GM10847 (cell line): ENCODE measurements at regions not wholly inside any gene's neighbourhood (a gene's known extent, or its start where the extent isn't known, plus 50 kb on each side); places are given as distances from the start of the nearest gene placed in this dataset.

Source experiments
- POLR2A ChIP-seq: IDR thresholded peaks from 2 replicates; pipeline ENCODE4 v1.6.1; 2011; ENCODE audit not compliant: insufficient read length; ENCODE audit errors: extremely low read depth

- no peak for TF ChIP-seq POLR2A
Measured at GRCh38 chr2:8394569-8395359, 287.1 kb upstream of the ID2 start.

GRCh38 chr2:8395718-8396117, 286.1 kb upstream of the ID2 start:
- TF ChIP-seq POLR2A: no peak

- no peak for TF ChIP-seq POLR2A
Measured at GRCh38 chr2:8398040-8398668, 283.7 kb upstream of the ID2 start.

- no peak for TF ChIP-seq POLR2A
Measured at GRCh38 chr2:8399731-8400130, 282.1 kb upstream of the ID2 start.

GRCh38 chr2:8400196-8400595, 281.7 kb upstream of the ID2 start:
- TF ChIP-seq POLR2A: no peak

- TF ChIP-seq POLR2A: no peak
Measured at GRCh38 chr2:8402222-8402621, 279.6 kb upstream of the ID2 start.

GRCh38 chr2:8403876-8404275, 278.0 kb upstream of the ID2 start:
- no peak for TF ChIP-seq POLR2A

GRCh38 chr2:8405334-8405733, 276.5 kb upstream of the ID2 start:
- no peak for TF ChIP-seq POLR2A

- no peak for TF ChIP-seq POLR2A
Measured at GRCh38 chr2:8406271-8406670, 275.6 kb upstream of the ID2 start.

- TF ChIP-seq POLR2A: no peak
Measured at GRCh38 chr2:8407332-8407731, 274.5 kb upstream of the ID2 start.

GRCh38 chr2:8408560-8409460, 273.0 kb upstream of the ID2 start:
- no peak for TF ChIP-seq POLR2A

GRCh38 chr2:8409461-8410260, 272.2 kb upstream of the ID2 start:
- TF ChIP-seq POLR2A: no peak

- TF ChIP-seq POLR2A: no peak
Measured at GRCh38 chr2:8412082-8412481, 269.8 kb upstream of the ID2 start.

GRCh38 chr2:8412586-8412985, 269.3 kb upstream of the ID2 start:
- no peak for TF ChIP-seq POLR2A

GRCh38 chr2:8413589-8414135, 268.2 kb upstream of the ID2 start:
- TF ChIP-seq POLR2A: no peak
